Neural cell (in vitro differentiated cells): ENCODE measurements at regions not wholly inside any gene's neighbourhood (a gene's known extent, or its start where the extent isn't known, plus 50 kb on each side); places are given as distances from the start of the nearest gene placed in this dataset.

Source experiments
- H2AFZ ChIP-seq: fragments of 200-600, 300-800 bp; sonication (generic), shearing (Covaris generic); 2 replicates; pipeline ENCODE4 v1.6.0; 2014; ENCODE audit warnings: low read depth, mild to moderate bottlenecking, antibody characterized with exemption, low read length, moderate library complexity
- H3F3A ChIP-seq: fragments of 200-600 bp; shearing (Covaris generic); 2 replicates; pipeline ENCODE4 v1.6.1; 2016; ENCODE audit warnings: mild to moderate bottlenecking, moderate library complexity, mixed read lengths, antibody characterized with exemption, low read length; ENCODE audit not compliant: insufficient read depth, poor library complexity, severe bottlenecking
- H3K27ac ChIP-seq: fragments of 200-600, 300-800 bp; sonication (generic), shearing (Covaris generic); 2 replicates; pipeline ENCODE4 v1.5.1; 2014; ENCODE audit warnings: mild to moderate bottlenecking, low read length, moderate library complexity
- H3K27me3 ChIP-seq: fragments of 300-800, 200-600 bp; sonication (generic), shearing (Covaris generic); 2 replicates; pipeline ENCODE4 v1.6.0; 2014; ENCODE audit warnings: mild to moderate bottlenecking, low read depth, low read length, moderate library complexity; ENCODE audit not compliant: insufficient read depth
- H3K36me3 ChIP-seq: fragments of 300-800, 200-600 bp; sonication (generic), shearing (Covaris generic); 2 replicates; pipeline ENCODE4 v1.5.1; 2014; ENCODE audit warnings: mild to moderate bottlenecking, antibody characterized with exemption, low read length, moderate library complexity; ENCODE audit not compliant: insufficient read depth
- H3K4me2 ChIP-seq: fragments of 300-800, 200-600 bp; sonication (generic), shearing (Covaris generic); 2 replicates; pipeline ENCODE4 v1.6.0; 2014; ENCODE audit warnings: mild to moderate bottlenecking, low read length
- H3K4me3 ChIP-seq: fragments of 300-800, 200-600 bp; sonication (generic), shearing (Covaris generic); 2 replicates; pipeline ENCODE4 v1.5.1; 2014; ENCODE audit warnings: mild to moderate bottlenecking, low read length, moderate library complexity
- H3K79me2 ChIP-seq: fragments of 200-600 bp; shearing (Covaris generic); replicated peaks from 2 replicates; pipeline ENCODE4 v1.6.0; 2014; ENCODE audit warnings: mild to moderate bottlenecking, low read length, moderate library complexity; ENCODE audit not compliant: insufficient read depth
- H3K9ac ChIP-seq: fragments of 300-800, 200-600 bp; sonication (generic), shearing (Covaris generic); 2 replicates; pipeline ENCODE4 v1.6.1; 2016; ENCODE audit warnings: mild to moderate bottlenecking, low read length, mixed read lengths
- H3K9me2 ChIP-seq: fragments of 200-600 bp; shearing (Covaris generic); 2 replicates; pipeline ENCODE4 v1.6.1; 2016; ENCODE audit warnings: mild to moderate bottlenecking, low read length, mixed read lengths; ENCODE audit not compliant: insufficient read depth
- H3K9me3 ChIP-seq: fragments of 200-600, 300-800 bp; sonication (generic), shearing (Covaris generic); 2 replicates; pipeline ENCODE4 v1.6.1; 2016; ENCODE audit warnings: mild to moderate bottlenecking, mixed run types, low read length, moderate library complexity, mixed read lengths
- H4K20me1 ChIP-seq: fragments of 200-600 bp; shearing (Covaris generic); 2 replicates; pipeline ENCODE4 v1.6.1; 2016; ENCODE audit warnings: mild to moderate bottlenecking, mixed run types; ENCODE audit not compliant: insufficient read depth
- CTCF ChIP-seq: fragments of 450-650 bp; IDR thresholded peaks from 2 replicates; pipeline ENCODE4 v1.5.1; 2014; ENCODE audit warnings: antibody characterized with exemption, mild to moderate bottlenecking, moderate library complexity; ENCODE audit not compliant: poor library complexity, severe bottlenecking
- EP300 ChIP-seq: fragments of 450-650 bp; conservative IDR thresholded peaks from 2 replicates; pipeline ENCODE4 v1.6.1; 2014; ENCODE audit warnings: antibody characterized with exemption, mild to moderate bottlenecking, moderate library complexity; ENCODE audit not compliant: poor library complexity, severe bottlenecking
- EZH2 ChIP-seq: fragments of 200-600, 300-800 bp; shearing (Covaris generic), sonication (generic); IDR thresholded peaks from 2 replicates; pipeline ENCODE4 v1.6.1; 2014; ENCODE audit warnings: antibody characterized with exemption, low read length, borderline replicate concordance, mild to moderate bottlenecking; ENCODE audit not compliant: insufficient read depth, poor library complexity, severe bottlenecking
- MXI1 ChIP-seq: fragments of 450-650 bp; conservative IDR thresholded peaks from 2 replicates; pipeline ENCODE4 v1.6.1; 2014; ENCODE audit warnings: antibody characterized with exemption, mild to moderate bottlenecking; ENCODE audit not compliant: poor library complexity, severe bottlenecking
- POLR2AphosphoS5 ChIP-seq: IDR thresholded peaks from 2 replicates; pipeline ENCODE4 v1.6.1; 2012
- RAD21 ChIP-seq: fragments of 450-650 bp; conservative IDR thresholded peaks from 2 replicates; pipeline ENCODE4 v1.6.1; 2014; ENCODE audit warnings: antibody characterized with exemption, mild to moderate bottlenecking, moderate library complexity
- REST ChIP-seq: IDR thresholded peaks from 2 replicates; pipeline ENCODE4 v1.6.1; 2012; ENCODE audit warnings: borderline replicate concordance
- SMC3 ChIP-seq: fragments of 450-650 bp; conservative IDR thresholded peaks from 2 replicates; pipeline ENCODE4 v1.6.1; 2014; ENCODE audit warnings: antibody characterized with exemption, mild to moderate bottlenecking, moderate library complexity; ENCODE audit not compliant: poor library complexity
- TAF1 ChIP-seq: IDR thresholded peaks from 2 replicates; pipeline ENCODE4 v1.6.1; 2012; ENCODE audit warnings: low read depth

GRCh38 chr18:11520536-11520935 is 88.9 kb upstream of the SLC35G4 start:
- no peaks in the 10 kb centered on the region for H3K9me2 ChIP-seq
- no peak for TF ChIP-seq SMC3
- TF ChIP-seq RAD21: no peak
- no peak for TF ChIP-seq EP300
- no peak for TF ChIP-seq MXI1
- TF ChIP-seq EZH2: no peak
- TF ChIP-seq POLR2AphosphoS5: no peak
- TF ChIP-seq TAF1: no peak
- no peak for TF ChIP-seq CTCF
- no peak for TF ChIP-seq REST
- no peaks in the 10 kb centered on the region for H3K36me3 ChIP-seq
- no peak overlapping the region for H2AFZ ChIP-seq
- H3F3A ChIP-seq: no peaks in the 10 kb centered on the region
- no peaks in the 10 kb centered on the region for H3K79me2 ChIP-seq
- H3K9me3 ChIP-seq: no peaks in the 10 kb centered on the region
- H4K20me1 ChIP-seq: no peaks in the 10 kb centered on the region
- H3K4me3 ChIP-seq: no peak overlapping the region
- H3K4me2 ChIP-seq: no peak overlapping the region
- H3K27ac ChIP-seq: no peak overlapping the region
- no peak overlapping the region for H3K9ac ChIP-seq
- H3K27me3 ChIP-seq: no peaks in the 10 kb centered on the region

GRCh38 chr18:11518788-11519685 is 90.4 kb upstream of the SLC35G4 start:
- H2AFZ ChIP-seq: no peak overlapping the region
- no peak for TF ChIP-seq EZH2
- no peak for TF ChIP-seq SMC3
- no peak for TF ChIP-seq CTCF
- no peak for TF ChIP-seq TAF1
- no peak for TF ChIP-seq MXI1
- TF ChIP-seq RAD21: no peak
- TF ChIP-seq POLR2AphosphoS5: no peak
- no peak for TF ChIP-seq EP300
- no peak for TF ChIP-seq REST
- H3K27ac ChIP-seq: no peak overlapping the region
- no peaks in the 10 kb centered on the region for H3K79me2 ChIP-seq
- no peaks in the 10 kb centered on the region for H3K27me3 ChIP-seq
- no peaks in the 10 kb centered on the region for H3K36me3 ChIP-seq
- H3K9me3 ChIP-seq: no peaks in the 10 kb centered on the region
- no peaks in the 10 kb centered on the region for H3K9me2 ChIP-seq
- no peak overlapping the region for H3K4me2 ChIP-seq
- H3K9ac ChIP-seq: no peak overlapping the region
- no peak overlapping the region for H3K4me3 ChIP-seq
- H3F3A ChIP-seq: no peaks in the 10 kb centered on the region
- H4K20me1 ChIP-seq: no peaks in the 10 kb centered on the region
